T-helper 1 cell (primary cell): ENCODE measurements at regions not wholly inside any gene's neighbourhood (a gene's known extent, or its start where the extent isn't known, plus 50 kb on each side); places are given as distances from the start of the nearest gene placed in this dataset.

Experiments used
- DNase-seq, 5 donors: peaks; one replicate each; pipeline ENCODE4 v3.0.0-alpha.2; 2012 to 2020

- no peak for DNase-seq
These were observed 314.6 kb upstream of the MAF start for GRCh38 chr16:79914961-79915720.

DNA sequence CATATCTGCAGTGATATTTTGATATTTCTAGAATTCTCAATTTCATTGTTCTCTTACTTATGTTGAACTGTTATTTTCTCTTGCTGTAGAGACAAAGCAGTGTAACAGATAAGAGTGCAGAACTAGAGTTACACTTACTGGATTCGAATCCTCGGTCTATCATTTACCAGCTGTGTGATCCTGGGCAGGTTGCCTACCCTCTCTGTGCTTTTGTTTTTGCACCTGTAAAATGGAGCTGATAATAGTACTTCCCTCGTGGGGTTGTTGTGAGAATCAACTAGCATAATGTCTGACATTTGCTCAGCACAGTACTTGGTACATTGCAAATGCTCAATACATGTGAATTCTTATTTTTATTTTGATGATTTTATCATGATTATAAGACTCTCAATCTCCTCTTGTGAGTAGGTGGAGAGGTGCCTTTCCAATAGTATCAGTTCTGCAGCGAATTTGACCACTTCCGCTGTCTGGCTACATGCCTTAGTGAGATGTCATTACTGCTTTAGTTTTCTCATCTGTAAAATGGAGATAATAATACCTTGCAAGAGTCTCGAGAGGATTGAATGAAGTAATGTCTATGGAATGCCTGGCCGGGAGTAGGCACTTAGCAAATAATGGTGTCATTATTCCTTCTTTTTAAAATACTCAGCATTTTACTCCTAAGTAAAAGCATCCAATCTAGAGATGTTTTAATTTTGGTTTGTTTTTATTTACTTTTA lies 312.2 kb upstream of the MAF start:
- DNase-seq: no peak

DNA sequence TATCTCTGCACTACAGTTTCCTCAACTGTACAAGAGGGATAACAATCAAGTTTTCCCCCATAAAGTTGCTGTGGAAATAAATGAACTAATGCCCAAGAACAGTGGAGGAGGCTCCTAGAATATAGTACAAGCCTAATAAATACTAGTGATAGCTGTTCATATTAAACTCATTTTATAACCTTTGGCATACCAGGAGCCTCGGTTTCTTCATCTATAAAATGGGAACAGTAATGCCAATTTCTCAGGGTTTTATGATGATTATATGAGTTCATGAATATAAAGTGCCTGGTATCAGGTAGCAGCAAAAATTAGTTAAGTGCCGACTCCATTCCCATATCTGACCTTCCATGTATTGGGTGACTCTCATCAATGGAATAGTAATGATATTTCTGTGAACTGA lies 311.1 kb upstream of the MAF start:
- no peak for DNase-seq

DNA sequence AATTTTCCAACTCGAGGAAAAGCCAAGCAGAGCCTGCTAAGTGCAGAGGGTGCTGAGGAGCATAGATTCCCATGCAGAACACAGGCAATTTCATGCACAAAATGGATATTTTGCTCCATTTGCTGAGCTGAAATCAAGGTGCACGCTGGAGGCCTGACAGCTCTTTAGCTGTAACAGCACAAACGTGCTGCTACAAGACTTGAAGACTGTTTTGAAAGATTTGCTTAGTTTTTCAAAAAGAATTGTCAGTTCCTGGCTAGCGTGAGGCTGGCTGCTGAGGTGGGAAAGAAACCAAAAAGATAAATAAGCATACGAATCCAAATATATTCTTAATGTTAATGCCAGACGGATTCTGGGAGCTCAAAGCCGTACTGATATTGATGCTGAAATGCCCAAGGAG lies 309.0 kb upstream of the MAF start:
- no peak for DNase-seq

- no peak for DNase-seq
These were observed 302.9 kb upstream of the MAF start for GRCh38 chr16:79903471-79903870.

DNA sequence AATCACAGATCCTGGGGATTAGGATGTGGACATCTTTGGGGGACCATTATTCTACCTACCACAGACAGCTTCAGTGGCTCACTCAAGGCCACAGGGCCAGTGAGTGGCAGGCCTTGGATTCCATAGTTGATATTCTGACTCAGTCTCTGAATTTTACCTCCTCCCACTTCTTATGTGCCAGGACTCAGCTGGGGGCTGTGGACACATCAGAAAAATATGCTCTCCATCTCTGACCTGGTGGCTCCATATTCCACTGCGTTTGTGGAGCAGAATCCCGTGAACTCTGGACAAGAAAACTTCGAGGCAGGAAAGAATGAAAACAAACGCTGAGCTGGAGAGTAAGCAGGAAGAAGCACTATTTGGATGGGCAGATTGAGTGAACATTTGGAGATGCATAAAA lies 301.8 kb upstream of the MAF start:
- no peak for DNase-seq

DNA sequence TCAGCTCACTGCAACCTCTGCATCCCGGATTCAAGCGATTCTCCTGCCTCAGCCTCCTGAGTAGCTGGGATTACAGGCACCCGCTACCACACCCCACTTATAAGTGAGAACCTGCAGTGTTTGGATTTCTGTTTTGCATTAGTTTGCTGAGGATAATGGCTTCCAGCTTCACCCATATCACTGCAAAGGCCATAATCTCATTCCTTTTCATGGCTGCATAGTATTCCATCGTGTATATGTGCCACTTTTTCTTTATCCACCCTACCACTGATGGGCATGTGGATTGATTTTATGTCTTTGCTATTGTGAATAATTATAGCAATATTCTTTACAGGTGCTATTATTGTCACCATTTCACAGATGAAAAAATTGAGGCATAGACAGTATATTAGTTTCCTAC lies 301.0 kb upstream of the MAF start:
- no peak for DNase-seq

DNA sequence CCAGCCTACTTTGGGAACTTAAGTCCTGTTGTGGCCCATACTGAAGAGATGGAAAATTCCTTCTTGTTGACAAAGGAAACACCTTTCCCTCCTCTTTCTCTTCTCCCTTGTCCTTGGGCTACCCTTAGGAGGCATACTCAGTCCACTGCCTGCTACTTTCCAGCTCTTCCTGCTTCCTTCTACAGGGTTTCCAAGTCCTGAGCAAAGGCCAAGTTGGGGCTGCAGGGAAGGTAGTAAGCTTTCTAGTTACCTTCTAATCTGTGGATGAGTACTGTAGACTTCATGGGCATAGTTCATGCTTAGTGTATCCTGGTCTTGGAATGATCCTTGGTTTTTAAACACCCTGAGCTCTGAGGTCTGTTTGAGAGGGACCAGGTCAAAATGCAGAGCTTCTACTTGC lies 299.2 kb upstream of the MAF start:
- no peak for DNase-seq

DNA sequence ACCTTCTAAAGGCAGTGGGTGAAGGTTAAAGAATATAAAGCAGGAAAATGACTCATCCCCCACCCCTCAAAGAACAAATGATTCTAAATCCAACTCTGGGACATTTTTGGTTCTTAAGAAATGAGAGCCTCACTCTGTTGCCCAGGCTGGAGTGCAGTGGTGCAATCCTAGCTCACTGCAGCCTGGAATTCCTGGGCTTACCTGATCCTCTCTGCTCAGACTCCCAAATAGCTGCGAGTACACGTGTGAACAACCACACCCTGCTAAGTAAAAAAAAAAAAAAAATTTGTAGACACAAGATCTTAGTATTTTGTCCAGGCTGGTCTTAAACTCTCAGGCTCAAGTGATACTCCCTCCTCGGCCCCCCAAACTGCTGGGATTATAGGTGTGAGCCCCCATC lies 298.8 kb upstream of the MAF start:
- DNase-seq: no peak

- DNase-seq: no peak
These were observed 298.2 kb upstream of the MAF start for GRCh38 chr16:79898703-79899102.

- DNase-seq: no peak
These were observed 297.1 kb upstream of the MAF start for GRCh38 chr16:79897453-79898146.

GRCh38 chr16:79897104-79897452 lies 296.5 kb upstream of the MAF start:
- DNase-seq: no peak

- DNase-seq: no peak
These were observed 295.3 kb upstream of the MAF start for GRCh38 chr16:79895917-79896203.

GRCh38 chr16:79895053-79895916 lies 294.7 kb upstream of the MAF start:
- DNase-seq: no peak

- no peak for DNase-seq
These were observed 292.9 kb upstream of the MAF start for GRCh38 chr16:79893445-79893844.

- no peak for DNase-seq
These were observed 291.7 kb upstream of the MAF start for GRCh38 chr16:79892278-79892677.

DNA sequence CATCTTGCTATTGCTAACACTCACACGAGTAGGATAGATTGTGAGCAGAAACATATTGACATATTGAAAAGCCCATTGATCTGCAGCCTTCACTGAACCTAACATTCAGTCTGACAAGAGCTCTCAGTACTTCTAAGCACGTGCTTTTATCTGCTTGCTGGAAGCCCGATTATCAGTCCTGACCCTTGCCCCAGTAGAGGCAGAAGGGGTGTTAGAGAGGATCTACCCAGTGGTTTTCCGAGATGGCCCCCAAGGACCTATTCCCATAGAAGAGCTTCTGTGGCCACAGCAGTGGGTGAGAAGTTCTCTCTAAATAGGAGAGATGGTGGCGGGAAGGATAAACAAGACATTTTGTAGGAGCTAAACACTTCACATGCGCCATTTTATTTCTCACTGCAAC lies 290.9 kb upstream of the MAF start:
- DNase-seq: no peak

GRCh38 chr16:79887541-79888540 lies 287.3 kb upstream of the MAF start:
- no peak for DNase-seq

GRCh38 chr16:79885320-79885719 lies 284.8 kb upstream of the MAF start:
- no peak for DNase-seq

GRCh38 chr16:79883494-79883893 lies 283.0 kb upstream of the MAF start:
- DNase-seq: no peak

DNA sequence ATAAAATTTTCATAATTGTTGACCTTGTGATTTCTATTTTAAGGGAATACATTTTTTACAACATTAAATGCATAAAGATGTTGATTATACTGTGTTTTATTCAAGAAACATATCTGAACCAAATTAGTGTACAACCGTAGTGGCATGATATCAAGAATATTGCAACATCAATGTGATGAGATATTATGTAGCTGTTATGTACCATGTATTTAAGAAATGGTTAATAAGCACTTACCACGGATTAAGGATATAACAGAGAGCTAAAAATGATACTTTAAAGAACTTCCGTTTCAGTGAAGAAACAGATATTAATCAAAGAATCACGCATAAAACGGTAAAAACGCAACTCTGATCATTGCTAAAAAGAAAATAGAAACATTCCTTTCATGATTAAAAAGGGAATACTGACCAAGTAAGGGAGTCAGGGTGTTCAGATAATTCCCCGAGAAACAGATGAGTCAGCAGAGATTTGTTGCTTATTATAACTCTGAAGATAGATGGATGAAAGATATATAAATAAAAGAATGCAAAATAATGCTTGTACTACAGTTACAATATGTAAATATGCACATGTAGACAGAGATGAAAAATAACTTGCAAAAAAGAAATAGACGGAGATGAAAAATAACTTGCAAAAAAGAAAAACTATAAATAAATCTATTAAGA lies 281.9 kb upstream of the MAF start:
- no peak for DNase-seq
